Gastroesophageal sphincter (tissue), 4 donors: ENCODE measurements at regions not wholly inside any gene's neighbourhood (a gene's known extent, or its start where the extent isn't known, plus 50 kb on each side); places are given as distances from the start of the nearest gene placed in this dataset.

ENCODE experiments used
- ATAC-seq: fragments of 150-250 bp; one replicate; pipeline ENCODE4 v1.9.1; 2016; ENCODE audit warnings: mild to moderate bottlenecking, moderate library complexity
- H3K27ac ChIP-seq, 4 donors: fragments of 200-600 bp; sonication (generic) in 3 of 4; 1 replicate in 3 of 4; 2 replicates in 1 of 4; pipeline ENCODE4 v1.5.1; 2016 to 2019
- H3K27me3 ChIP-seq: fragments of 200-600 bp; sonication (generic); one replicate; pipeline ENCODE4 v1.5.1; 2019
- H3K36me3 ChIP-seq, 2 donors: fragments of 200-600 bp; sonication (generic); one replicate each; pipeline ENCODE4 v1.5.1; 2019; ENCODE audit warnings: control low read depth in 1 of 2
- H3K4me1 ChIP-seq, 3 donors: fragments of 200-600 bp; sonication (generic); 1 replicate in 2 of 3; 2 replicates in 1 of 3; pipeline ENCODE4 v1.5.1; 2016 to 2019; ENCODE audit warnings: control low read depth in 2 of 3
- H3K4me3 ChIP-seq, 2 donors: fragments of 200-600 bp; sonication (generic); one replicate each; pipeline ENCODE4 v1.5.1; 2019; ENCODE audit warnings: mild to moderate bottlenecking in 1 of 2, moderate library complexity in 1 of 2
- H3K9me3 ChIP-seq, 3 donors: fragments of 200-600 bp; sonication (generic); one replicate each; pipeline ENCODE4 v1.5.1; 2017 to 2019; ENCODE audit warnings: control low read depth in 2 of 3
- CTCF ChIP-seq, 4 experiments: fragments of 200-600 bp in 2 of 4; fragments of 450-650 bp in 2 of 4; sonication (generic) in 1 of 4; IDR thresholded peaks; one replicate each; pipeline ENCODE4 v1.5.1; 2017 to 2019; ENCODE audit warnings: antibody characterized with exemption in 4 of 4, mild to moderate bottlenecking in 2 of 4, moderate library complexity in 2 of 4
- EP300 ChIP-seq: sonication (generic); formaldehyde crosslinking; IDR thresholded peaks from one replicate; pipeline ENCODE4 v1.6.1; 2017; ENCODE audit warnings: antibody characterized with exemption, mild to moderate bottlenecking
- POLR2A ChIP-seq, 2 donors: fragments of 450-650 bp; IDR thresholded peaks; one replicate each; pipeline ENCODE4 v1.6.1; 2017; ENCODE audit warnings: antibody characterized with exemption in 2 of 2, mild to moderate bottlenecking in 2 of 2, moderate library complexity in 1 of 2
- POLR2AphosphoS5 ChIP-seq: sonication (generic); formaldehyde crosslinking; IDR thresholded peaks from one replicate; pipeline ENCODE4 v1.6.1; 2017; ENCODE audit warnings: antibody characterized with exemption
- WGBS, 2 donors: methylation state at CpG; one replicate each; pipeline ENCODE4 v1.1.5; 2018; ENCODE audit warnings: low coverage in 1 of 2; 5-methylcytosine and 5-hydroxymethylcytosine counted together

DNA sequence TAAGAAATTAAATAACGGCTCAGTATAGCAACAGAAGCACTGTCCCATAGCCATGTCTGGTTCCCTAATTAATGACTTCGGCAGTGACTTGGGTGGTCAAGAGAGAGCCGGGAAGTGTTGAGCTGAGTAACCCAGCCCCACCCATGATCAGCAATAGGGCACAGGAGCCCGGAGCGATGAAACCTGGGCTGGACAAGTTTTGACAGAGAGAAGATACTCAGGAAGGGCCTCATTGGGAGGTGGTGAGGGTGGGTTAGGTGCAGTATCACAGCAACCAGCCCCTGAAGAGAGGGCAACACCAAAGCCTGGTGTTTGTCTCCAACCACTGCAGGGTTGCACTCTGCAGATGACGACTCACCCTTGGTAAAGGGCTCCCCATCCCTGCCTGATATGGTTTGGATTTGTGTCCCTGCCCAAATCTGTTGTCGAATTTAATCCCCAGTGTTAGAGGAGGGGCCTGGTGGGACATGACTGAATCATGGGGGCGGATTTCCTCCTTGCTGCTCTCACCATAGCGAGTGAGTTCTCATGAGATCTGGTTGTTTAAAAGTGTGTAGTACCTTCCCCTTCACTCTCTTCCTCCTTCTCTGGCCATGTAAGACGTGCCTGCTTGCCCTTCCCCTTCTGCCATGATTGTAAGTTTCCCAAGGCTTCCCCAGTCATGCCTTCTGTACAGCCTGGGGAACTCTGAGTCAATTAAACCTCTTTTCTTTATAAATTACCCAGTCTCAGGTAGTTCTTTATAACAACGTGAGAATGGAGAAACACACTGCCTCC is 124.9 kb upstream of the MED13L start:
- H3K27ac ChIP-seq, result no peak overlapping the region
- H3K4me1 ChIP-seq, result peaks cover 0 to 16% (median 0%) of the 10 kb centered on the region in 3 donors
- no peaks in the 10 kb centered on the region for H3K27me3 ChIP-seq
- H3K36me3 ChIP-seq, result no peaks in the 10 kb centered on the region
- no peak for TF ChIP-seq EP300
- TF ChIP-seq CTCF (IDR thresholded peaks at IDR 0.05), result no peak
- TF ChIP-seq POLR2A (IDR thresholded peaks at IDR 0.05), result no peak
- TF ChIP-seq POLR2AphosphoS5, result no peak
- peaks cover 0 to 11% (median 0%) of the 10 kb centered on the region in 3 donors for H3K9me3 ChIP-seq
- no peak overlapping the region for H3K4me3 ChIP-seq
- ATAC-seq, result no peak
- WGBS, 2 donors, result 83 to 84% methylated on average over 2 to 10 of the region's 11 CpGs

GRCh38 chr12:116403546-116403945 is 126.1 kb upstream of the MED13L start:
- Histone ChIP-seq H3K9me3 (peaks cover 0 to 2% (median 0%) of the 10 kb centered on the region in 3 donors), H3K27me3 (no peaks in the 10 kb centered on the region), H3K27ac (no peak overlapping the region), H3K4me1 (peaks cover 0 to 18% (median 0%) of the 10 kb centered on the region in 3 donors), H3K36me3 (no peaks in the 10 kb centered on the region), H3K4me3 (no peak overlapping the region)
- whole genome bisulfite sequencing, 2 donors, result 100% methylated on average over 2 of the region's 3 CpGs; no CpG with 5 or more reads in 1 of the 2 donors
- ATAC-seq, result no peak
- no peak for TF ChIP-seq EP300
- TF ChIP-seq POLR2AphosphoS5, result no peak
- no peak for TF ChIP-seq POLR2A (IDR thresholded peaks at IDR 0.05)
- TF ChIP-seq CTCF (IDR thresholded peaks at IDR 0.05), result no peak

- H3K27me3 ChIP-seq, result no peaks in the 10 kb centered on the region
- 85 to 95% methylated on average over 6 to 10 of the region's 14 CpGs for WGBS, 2 donors
- H3K9me3 ChIP-seq, result no peaks in the 10 kb centered on the region
- H3K4me3 ChIP-seq, result no peak overlapping the region
- no peak overlapping the region for H3K27ac ChIP-seq
- H3K36me3 ChIP-seq, result no peaks in the 10 kb centered on the region
- ATAC-seq, result no peak
- TF ChIP-seq POLR2AphosphoS5 (no peak), POLR2A (IDR thresholded peaks at IDR 0.05) (no peak), CTCF (IDR thresholded peaks at IDR 0.05) (no peak), EP300 (no peak)
- H3K4me1 ChIP-seq, result peaks cover 0 to 18% (median 0%) of the 10 kb centered on the region in 3 donors
These were observed 126.8 kb upstream of the MED13L start for GRCh38 chr12:116404247-116404646.

- 67 to 76% methylated on average over 6 of the region's 6 CpGs for WGBS, 2 donors
- no peaks in the 10 kb centered on the region for H3K27me3 ChIP-seq
- H3K36me3 ChIP-seq, result no peaks in the 10 kb centered on the region
- peaks cover 0 to 26% (median 0%) of the 10 kb centered on the region in 3 donors for H3K4me1 ChIP-seq
- no peak overlapping the region for H3K4me3 ChIP-seq
- H3K9me3 ChIP-seq, result no peaks in the 10 kb centered on the region
- no peak for ATAC-seq
- no peak overlapping the region for H3K27ac ChIP-seq
- TF ChIP-seq POLR2AphosphoS5, result peak; percentile 30
- no peak for TF ChIP-seq CTCF (IDR thresholded peaks at IDR 0.05)
- TF ChIP-seq POLR2A (IDR thresholded peaks at IDR 0.05), result no peak
These were observed 127.6 kb upstream of the MED13L start for GRCh38 chr12:116404913-116405611.
